CD4-positive, alpha-beta T cell (primary cell): ENCODE measurements at regions not wholly inside any gene's neighbourhood (a gene's known extent, or its start where the extent isn't known, plus 50 kb on each side); places are given as distances from the start of the nearest gene placed in this dataset.

Experiments used
- ATAC-seq: fragments of 200-7000 bp; cut with Tn5 transposase; one replicate; pipeline ENCODE4 v1.10.0; 2022; ENCODE audit warnings: mild to moderate bottlenecking; ENCODE audit not compliant: poor library complexity
- CTCF ChIA-PET: fragments of 350-600 bp; sonication (Branson Sonifier 250); formaldehyde crosslinking; loops from one replicate; lab custom pipeline; 2021; ENCODE audit warnings: antibody characterized with exemption, inconsistent platforms; lab: Charles Lee
- POLR2A ChIA-PET: fragments of 350-600 bp; sonication (Branson Sonifier 250); formaldehyde crosslinking; loops from one replicate; lab custom pipeline; 2021; ENCODE audit warnings: antibody characterized with exemption, inconsistent platforms; lab: Charles Lee
- DNase-seq, 14 experiments: peaks; one replicate each; pipeline ENCODE4 v3.0.0-alpha.2; 2013 to 2020; ENCODE audit warnings: mixed read lengths in 2 of 14
- H3K27ac ChIP-seq, 2 donors: one replicate each; pipeline versions ENCODE4 v1.5.1 to v1.7.0; 2013; ENCODE audit warnings: low read length in 2 of 2, low read depth in 1 of 2, mild to moderate bottlenecking in 1 of 2
- H3K27me3 ChIP-seq, 2 experiments: 1 replicate in 1 of 2; 2 replicates in 1 of 2; pipeline versions ENCODE4 v1.6.1 to v1.7.0; 2013; ENCODE audit warnings: low read length in 2 of 2, control low read depth in 1 of 2, mild to moderate bottlenecking in 1 of 2, moderate library complexity in 1 of 2; ENCODE audit not compliant: insufficient read depth in 2 of 2, control insufficient read depth in 1 of 2
- H3K36me3 ChIP-seq: one replicate; pipeline ENCODE4 v1.6.1; 2013; ENCODE audit warnings: low read length, control low read depth; ENCODE audit not compliant: insufficient read depth
- H3K4me1 ChIP-seq: one replicate; pipeline ENCODE4 v1.6.1; 2013; ENCODE audit warnings: low read length, control low read depth; ENCODE audit not compliant: insufficient read depth
- H3K4me3 ChIP-seq: one replicate; pipeline ENCODE4 v1.5.1; 2013; ENCODE audit warnings: mild to moderate bottlenecking, low read length, moderate library complexity
- H3K9me3 ChIP-seq, 2 experiments: 1 replicate in 1 of 2; 2 replicates in 1 of 2; pipeline versions ENCODE4 v1.6.1 to v1.7.0; 2013; ENCODE audit warnings: low read length in 2 of 2, mild to moderate bottlenecking in 2 of 2, control low read depth in 1 of 2, moderate library complexity in 1 of 2; ENCODE audit not compliant: control insufficient read depth in 1 of 2, insufficient read depth in 1 of 2
- H3K27ac Mint-ChIP-seq: one replicate; pipeline ENCODE4 v1.8.0; 2020; ENCODE audit warnings: mixed read lengths
- H3K27me3 Mint-ChIP-seq: one replicate; pipeline ENCODE4 v1.8.0; 2021; ENCODE audit warnings: mixed read lengths
- H3K36me3 Mint-ChIP-seq: one replicate; pipeline ENCODE4 v1.8.0; 2021; ENCODE audit warnings: low read depth, mixed read lengths
- H3K4me1 Mint-ChIP-seq: one replicate; pipeline ENCODE4 v1.8.0; 2021; ENCODE audit warnings: low read depth, mixed read lengths
- H3K4me3 Mint-ChIP-seq: one replicate; pipeline ENCODE4 v1.8.0; 2020; ENCODE audit warnings: mild to moderate bottlenecking, mixed read lengths
- H3K9me3 Mint-ChIP-seq: one replicate; pipeline ENCODE4 v1.8.0; 2020; ENCODE audit warnings: mixed read lengths
- CTCF ChIP-seq: fragments of 200-600 bp; IDR thresholded peaks from one replicate; pipeline ENCODE4 v1.8.0; 2022; ENCODE audit warnings: antibody characterized with exemption, mild to moderate bottlenecking
- intact Hi-C, 2 experiments: fragments of 100-400 bp; cut with DNase I in 1 of 2; cut with micrococcal nuclease in 1 of 2; formaldehyde crosslinking; loops; one replicate each; pipeline versions ENCODE4 v1.15.1 to v1.9.0; 2023 to 2025; cut with DNase I, micrococcal nuclease

GRCh38 chr1:198860371-198860770 is 221.5 kb downstream of the PTPRC start:
- no peak for TF ChIP-seq CTCF
- Mint-ChIP-seq H3K36me3 (peaks cover 28% of the 10 kb centered on the region), H3K27ac (no peak overlapping the region), H3K9me3 (no peaks in the 10 kb centered on the region), H3K4me3 (no peak overlapping the region), H3K27me3 (no peaks in the 10 kb centered on the region), H3K4me1 (no peaks in the 10 kb centered on the region)
- DNase-seq, result no peak
- CTCF ChIA-PET, result no interaction called here
- Histone ChIP-seq H3K4me1 (no peaks in the 10 kb centered on the region), H3K36me3 (no peaks in the 10 kb centered on the region), H3K27me3 (no peaks in the 10 kb centered on the region), H3K27ac (no peak overlapping the region), H3K4me3 (no peak overlapping the region), H3K9me3 (no peaks in the 10 kb centered on the region)
- ATAC-seq, result no peak
- intact Hi-C loops, result no loop called here
- POLR2A ChIA-PET, result no interaction called here

GRCh38 chr1:198861636-198862035 is 222.8 kb downstream of the PTPRC start:
- intact Hi-C loops, result no loop called here

GRCh38 chr1:198864695-198865094 is 225.9 kb downstream of the PTPRC start:
- no peak for TF ChIP-seq CTCF
- ATAC-seq (no peak), DNase-seq (no peak)
- H3K36me3 ChIP-seq, result no peaks in the 10 kb centered on the region
- no peak overlapping the region for H3K4me3 Mint-ChIP-seq
- ChIA-PET POLR2A (no interaction called here), CTCF (interaction anchor here (1.1 kb wide), 1 partner anchor 9 kb away, joined by 4 read pairs; no protein-coding TSS in a partner anchor)
- intact Hi-C loops, result no loop called here
- H3K27ac Mint-ChIP-seq, result no peak overlapping the region
- no peaks in the 10 kb centered on the region for H3K27me3 ChIP-seq
- no peaks in the 10 kb centered on the region for H3K9me3 ChIP-seq
- no peaks in the 10 kb centered on the region for H3K4me1 Mint-ChIP-seq
- no peaks in the 10 kb centered on the region for H3K9me3 Mint-ChIP-seq
- no peaks in the 10 kb centered on the region for H3K4me1 ChIP-seq
- no peaks in the 10 kb centered on the region for H3K27me3 Mint-ChIP-seq
- no peak overlapping the region for H3K4me3 ChIP-seq
- no peak overlapping the region for H3K27ac ChIP-seq
- no peaks in the 10 kb centered on the region for H3K36me3 Mint-ChIP-seq

More at GRCh38 chr1:198861636-198862035, 222.8 kb downstream of the PTPRC start:
- no peaks in the 10 kb centered on the region for H3K36me3 ChIP-seq
- peaks cover 25% of the 10 kb centered on the region for H3K36me3 Mint-ChIP-seq
- ChIA-PET POLR2A (no interaction called here), CTCF (no interaction called here)
- DNase-seq (no peak), ATAC-seq (no peak)
- no peak overlapping the region for H3K27ac Mint-ChIP-seq
- no peaks in the 10 kb centered on the region for H3K9me3 ChIP-seq
- no peaks in the 10 kb centered on the region for H3K9me3 Mint-ChIP-seq
- H3K27ac ChIP-seq, result no peak overlapping the region
- no peak overlapping the region for H3K4me3 Mint-ChIP-seq
- H3K4me3 ChIP-seq, result no peak overlapping the region
- TF ChIP-seq CTCF, result no peak
- no peaks in the 10 kb centered on the region for H3K27me3 Mint-ChIP-seq
- no peaks in the 10 kb centered on the region for H3K27me3 ChIP-seq
- no peaks in the 10 kb centered on the region for H3K4me1 ChIP-seq
- H3K4me1 Mint-ChIP-seq, result no peaks in the 10 kb centered on the region
